Adipocyte (in vitro differentiated cells): ENCODE measurements at regions not wholly inside any gene's neighbourhood (a gene's known extent, or its start where the extent isn't known, plus 50 kb on each side); places are given as distances from the start of the nearest gene placed in this dataset.
"Not testable (repeated sequence)": the region's sequence is repeated elsewhere in the genome, so short reads cannot be mapped to it uniquely, and the experiment has no call there.

ENCODE experiments used
- DNase-seq: peaks from one replicate; pipeline ENCODE4 v3.0.0-alpha.2; 2015; ENCODE audit warnings: low read depth
- H3K27me3 ChIP-seq: replicated peaks from 2 replicates; pipeline ENCODE4 v1.7.0; 2013; ENCODE audit warnings: mild to moderate bottlenecking, low read length, moderate library complexity; ENCODE audit not compliant: control insufficient read depth, insufficient read depth
- H3K36me3 ChIP-seq: 2 replicates; pipeline ENCODE4 v1.7.0; 2013; ENCODE audit warnings: low read length, mild to moderate bottlenecking, moderate library complexity; ENCODE audit not compliant: control insufficient read depth, insufficient read depth, severe bottlenecking
- H3K4me1 ChIP-seq: 2 replicates; pipeline ENCODE4 v1.7.0; 2013; ENCODE audit warnings: mild to moderate bottlenecking, low read length, moderate library complexity; ENCODE audit not compliant: control insufficient read depth, insufficient read depth
- H3K4me3 ChIP-seq: 2 replicates; pipeline ENCODE4 v1.7.0; 2013; ENCODE audit warnings: mild to moderate bottlenecking, low read length, moderate library complexity
- H3K9ac ChIP-seq: 2 replicates; pipeline ENCODE4 v1.7.0; 2013; ENCODE audit warnings: mild to moderate bottlenecking, low read length, moderate library complexity
- H3K9me3 ChIP-seq: 2 replicates; pipeline ENCODE4 v1.7.0; 2013; ENCODE audit warnings: mild to moderate bottlenecking, low read length, moderate library complexity; ENCODE audit not compliant: control insufficient read depth

GRCh38 chr9:22838266-22838665 is 391.6 kb downstream of the DMRTA1 start:
- Histone ChIP-seq H3K36me3 (no peaks in the 10 kb centered on the region), H3K4me3 (no peak overlapping the region), H3K27me3 (no peaks in the 10 kb centered on the region), H3K4me1 (no peaks in the 10 kb centered on the region), H3K9ac (no peak overlapping the region), H3K9me3 (no peaks in the 10 kb centered on the region)
- no peak for DNase-seq

GRCh38 chr9:22840641-22841040 is 394.0 kb downstream of the DMRTA1 start:
- Histone ChIP-seq H3K27me3 (no peaks in the 10 kb centered on the region), H3K36me3 (no peaks in the 10 kb centered on the region), H3K9me3 (peaks cover 9% of the 10 kb centered on the region), H3K9ac (no peak overlapping the region), H3K4me1 (no peaks in the 10 kb centered on the region), H3K4me3 (no peak overlapping the region)
- no peak for DNase-seq

GRCh38 chr9:22845243-22845642 is 398.6 kb downstream of the DMRTA1 start:
- H3K36me3 ChIP-seq, DNase-seq, H3K4me3 ChIP-seq, H3K27me3 ChIP-seq, H3K4me1 ChIP-seq, H3K9ac ChIP-seq: not testable (repeated sequence)
- H3K9me3 ChIP-seq = peaks cover 25% of the 10 kb centered on the region

- Histone ChIP-seq H3K36me3 (no peaks in the 10 kb centered on the region), H3K4me3 (no peak overlapping the region), H3K27me3 (no peaks in the 10 kb centered on the region), H3K4me1 (no peaks in the 10 kb centered on the region), H3K9me3 (peaks cover 5% of the 10 kb centered on the region), H3K9ac (no peak overlapping the region)
- DNase-seq = no peak
Observed at GRCh38 chr9:22855980-22856379, 409.4 kb downstream of the DMRTA1 start.

- Histone ChIP-seq H3K27me3 (no peaks in the 10 kb centered on the region), H3K4me3 (no peak overlapping the region), H3K4me1 (no peaks in the 10 kb centered on the region), H3K9ac (no peak overlapping the region), H3K36me3 (no peaks in the 10 kb centered on the region), H3K9me3 (peaks cover 5% of the 10 kb centered on the region)
- no peak for DNase-seq
Observed at GRCh38 chr9:22857316-22857715, 410.7 kb downstream of the DMRTA1 start.

GRCh38 chr9:22863106-22863505 is 416.5 kb downstream of the DMRTA1 start:
- Histone ChIP-seq H3K9ac (no peak overlapping the region), H3K4me1 (no peaks in the 10 kb centered on the region), H3K27me3 (no peaks in the 10 kb centered on the region), H3K36me3 (no peaks in the 10 kb centered on the region), H3K9me3 (peaks cover 5% of the 10 kb centered on the region), H3K4me3 (no peak overlapping the region)
- no peak for DNase-seq

GRCh38 chr9:22863736-22864135 is 417.1 kb downstream of the DMRTA1 start:
- no peak for DNase-seq
- Histone ChIP-seq H3K36me3 (no peaks in the 10 kb centered on the region), H3K4me1 (no peaks in the 10 kb centered on the region), H3K27me3 (no peaks in the 10 kb centered on the region), H3K4me3 (no peak overlapping the region), H3K9me3 (peaks cover under 1% of the 10 kb centered on the region), H3K9ac (no peak overlapping the region)

GRCh38 chr9:22893196-22893843 is 446.7 kb downstream of the DMRTA1 start:
- Histone ChIP-seq H3K4me1 (no peaks in the 10 kb centered on the region), H3K36me3 (no peaks in the 10 kb centered on the region), H3K9ac (no peak overlapping the region), H3K9me3 (no peaks in the 10 kb centered on the region), H3K27me3 (no peaks in the 10 kb centered on the region), H3K4me3 (no peak overlapping the region)
- DNase-seq = no peak

- no peaks in the 10 kb centered on the region for H3K4me1 ChIP-seq
- H3K4me3 ChIP-seq = no peak overlapping the region
- no peaks in the 10 kb centered on the region for H3K27me3 ChIP-seq
- no peak overlapping the region for H3K9ac ChIP-seq
- no peaks in the 10 kb centered on the region for H3K9me3 ChIP-seq
- no peaks in the 10 kb centered on the region for H3K36me3 ChIP-seq
- DNase-seq = no peak
Observed at GRCh38 chr9:22898591-22898990, 452.0 kb downstream of the DMRTA1 start.

GRCh38 chr9:22911632-22912031 is 465.0 kb downstream of the DMRTA1 start:
- no peak for DNase-seq
- Histone ChIP-seq H3K4me1 (no peaks in the 10 kb centered on the region), H3K9ac (no peak overlapping the region), H3K27me3 (no peaks in the 10 kb centered on the region), H3K36me3 (no peaks in the 10 kb centered on the region), H3K9me3 (no peaks in the 10 kb centered on the region), H3K4me3 (no peak overlapping the region)

GRCh38 chr9:22913026-22913425 is 466.4 kb downstream of the DMRTA1 start:
- Histone ChIP-seq H3K9me3 (no peaks in the 10 kb centered on the region), H3K36me3 (no peaks in the 10 kb centered on the region), H3K9ac (no peak overlapping the region), H3K4me1 (no peaks in the 10 kb centered on the region), H3K4me3 (no peak overlapping the region), H3K27me3 (no peaks in the 10 kb centered on the region)
- DNase-seq = no peak

- no peak for DNase-seq
- Histone ChIP-seq H3K9me3 (no peaks in the 10 kb centered on the region), H3K9ac (no peak overlapping the region), H3K4me1 (no peaks in the 10 kb centered on the region), H3K36me3 (no peaks in the 10 kb centered on the region), H3K27me3 (no peaks in the 10 kb centered on the region), H3K4me3 (no peak overlapping the region)
Observed at GRCh38 chr9:22913518-22913917, 466.9 kb downstream of the DMRTA1 start.
